GM12865 (cell line): ENCODE measurements at regions not wholly inside any gene's neighbourhood (a gene's known extent, or its start where the extent isn't known, plus 50 kb on each side); places are given as distances from the start of the nearest gene placed in this dataset.

ENCODE experiments used
- DNase-seq: peaks from one replicate; pipeline ENCODE4 v3.0.0; 2010; ENCODE audit warnings: low read depth
- H3K4me3 ChIP-seq: 2 replicates; pipeline ENCODE4 v1.5.1; 2011; ENCODE audit warnings: mild to moderate bottlenecking, low read depth, low read length, control low read depth
- CTCF ChIP-seq: IDR thresholded peaks from 2 replicates; pipeline ENCODE4 v1.5.1; 2011; ENCODE audit warnings: low read length, control low read depth, low read depth, inconsistent platforms; ENCODE audit not compliant: insufficient read depth; ENCODE audit errors: missing control alignments

DNA sequence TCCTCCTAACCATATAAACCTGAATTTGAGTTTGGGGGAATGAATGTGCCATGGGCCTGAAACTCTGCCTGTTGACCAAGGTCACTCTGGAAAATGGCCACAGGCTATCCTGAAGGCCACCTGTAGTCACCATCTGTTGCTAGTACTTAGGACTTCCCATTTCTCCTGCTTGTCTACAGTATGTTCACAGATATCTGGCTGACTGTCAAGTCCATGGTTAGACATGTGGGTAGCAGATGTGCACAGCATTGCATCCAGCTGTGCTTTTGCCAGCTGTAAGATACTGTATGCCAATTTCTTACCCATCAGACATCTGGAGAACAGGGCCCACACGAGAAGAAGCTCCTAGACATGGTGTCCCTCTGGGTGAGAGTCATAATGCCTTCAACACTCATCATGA, 475.4 kb downstream of the INSC start:
- DNase-seq, result no peak
- TF ChIP-seq CTCF, result no peak
- H3K4me3 ChIP-seq, result no peak overlapping the region

DNA sequence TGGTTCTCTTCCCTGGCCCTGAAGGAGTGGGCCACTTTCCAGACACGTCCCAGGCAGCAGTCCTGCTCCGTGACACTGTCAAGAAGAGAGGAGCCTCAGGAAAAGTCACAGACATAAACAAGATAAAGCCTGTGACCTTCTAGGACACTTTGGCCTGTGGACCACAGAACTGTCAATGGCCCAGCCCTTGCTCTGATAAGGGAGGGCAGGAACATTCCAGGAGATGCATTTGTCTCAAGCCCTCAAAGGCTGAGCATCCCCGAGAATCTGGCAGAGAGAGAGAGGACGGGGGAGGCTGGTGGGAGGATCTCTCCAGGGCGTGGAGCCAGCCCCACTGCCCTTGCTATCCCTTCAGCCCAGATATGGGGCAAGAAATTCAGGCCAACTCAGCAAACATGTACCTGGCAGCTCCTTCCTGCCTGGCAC, 476.4 kb downstream of the INSC start:
- H3K4me3 ChIP-seq, result no peak overlapping the region

GRCh38 chr11:15594607-15595006, 479.9 kb downstream of the INSC start:
- no peak for DNase-seq
- no peak overlapping the region for H3K4me3 ChIP-seq
- no peak for TF ChIP-seq CTCF

More for the DNA sequence above, 476.4 kb downstream of the INSC start:
- TF ChIP-seq CTCF, result no peak
- no peak for DNase-seq

DNA sequence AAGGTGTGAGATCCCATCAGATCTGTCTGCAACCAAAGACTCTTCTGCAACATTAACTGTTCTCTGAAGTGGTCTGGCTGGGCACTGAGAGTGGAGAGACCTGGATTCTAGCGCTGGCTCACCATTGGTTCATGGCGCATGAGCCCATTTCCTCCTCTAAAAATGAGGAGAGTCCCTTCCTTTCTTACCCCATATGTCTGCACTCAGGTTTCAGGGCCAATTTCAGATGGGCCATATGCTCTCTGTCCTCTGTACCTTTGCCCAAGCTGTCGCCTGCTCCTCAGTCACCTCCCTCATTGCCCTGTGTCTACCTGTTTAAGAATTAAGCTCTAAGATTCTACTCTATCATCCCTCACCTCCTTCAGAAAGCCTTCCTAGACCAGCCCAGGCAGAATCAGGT, 484.7 kb downstream of the INSC start:
- no peak for DNase-seq
- no peak overlapping the region for H3K4me3 ChIP-seq
- no peak for TF ChIP-seq CTCF

GRCh38 chr11:15602047-15602446, 487.3 kb downstream of the INSC start:
- DNase-seq, result no peak
- no peak overlapping the region for H3K4me3 ChIP-seq
- no peak for TF ChIP-seq CTCF

GRCh38 chr11:15602785-15603567, 488.3 kb downstream of the INSC start:
- no peak overlapping the region for H3K4me3 ChIP-seq

More at GRCh38 chr11:15602785-15603567, 488.3 kb downstream of the INSC start:
- TF ChIP-seq CTCF, result no peak
- no peak for DNase-seq
